H1 (cell line): ENCODE measurements at regions not wholly inside any gene's neighbourhood (a gene's known extent, or its start where the extent isn't known, plus 50 kb on each side); places are given as distances from the start of the nearest gene placed in this dataset.
"Not testable (repeated sequence)": the region's sequence is repeated elsewhere in the genome, so short reads cannot be mapped to it uniquely, and the experiment has no call there.

Experiments
- CTCF ChIA-PET: fragments of 300-600 bp; sonication (Branson Sonifier 250); formaldehyde crosslinking; loops from one replicate; lab custom pipeline; 2021; ENCODE audit not compliant: partially characterized antibody; lab: Charles Lee
- POLR2A ChIA-PET: fragments of 300-600 bp; sonication (Branson Sonifier 250); formaldehyde crosslinking; loops from one replicate; lab custom pipeline; 2021; ENCODE audit warnings: inconsistent platforms; ENCODE audit not compliant: partially characterized antibody; lab: Charles Lee
- DNase-seq, 2 experiments: peaks; one replicate each; pipeline versions ENCODE4 v3.0.0 to v3.0.0-alpha.2; 2010 to 2022; ENCODE audit warnings: low spot score in 2 of 2, low read depth in 1 of 2, mixed read lengths in 1 of 2
- FAIRE-seq: peaks from 2 replicates; lab custom pipeline; 2011; peaks lifted over from hg19 to GRCh38; lab: Jason Lieb, UNC
- H2AFZ ChIP-seq: 2 replicates; pipeline ENCODE4 v1.8.1; 2012; ENCODE audit warnings: low read length, inconsistent platforms
- H2AK5ac ChIP-seq: 2 replicates; pipeline ENCODE4 v1.6.1; 2013; ENCODE audit warnings: low read depth, low read length
- H2BK120ac ChIP-seq: replicated peaks from 2 replicates; pipeline ENCODE3; 2013; ENCODE audit warnings: low read depth, low read length, inconsistent platforms
- H2BK12ac ChIP-seq: 2 replicates; pipeline ENCODE4 v1.6.1; 2013; ENCODE audit warnings: low read depth, low read length
- H2BK15ac ChIP-seq: 2 replicates; pipeline ENCODE4 v1.6.1; 2013; ENCODE audit warnings: low read length
- H2BK20ac ChIP-seq: 2 replicates; pipeline ENCODE4 v1.6.1; 2013; ENCODE audit warnings: low read length
- H2BK5ac ChIP-seq: 2 replicates; pipeline ENCODE4 v1.6.1; 2013; ENCODE audit warnings: low read depth, low read length
- H3K14ac ChIP-seq: 2 replicates; pipeline ENCODE4 v1.6.1; 2013; ENCODE audit warnings: inconsistent platforms; ENCODE audit not compliant: insufficient read length
- H3K18ac ChIP-seq: 2 replicates; pipeline ENCODE4 v1.6.1; 2013; ENCODE audit warnings: low read length; ENCODE audit errors: extremely low read depth
- H3K23ac ChIP-seq: 2 replicates; pipeline ENCODE4 v1.6.1; 2013; ENCODE audit warnings: inconsistent platforms; ENCODE audit not compliant: insufficient read length
- H3K23me2 ChIP-seq: 2 replicates; pipeline ENCODE4 v1.6.1; 2013; ENCODE audit warnings: low read depth, low read length
- H3K27ac ChIP-seq: 2 replicates; pipeline ENCODE4 v1.6.1; 2011; ENCODE audit warnings: low read depth, low read length, inconsistent platforms
- H3K27me3 ChIP-seq, 4 experiments: replicated peaks in 1 of 4; 1 replicate in 1 of 4; 2 replicates in 3 of 4; pipeline versions ENCODE4 v1.6.1 to v1.8.1; 2011 to 2013; ENCODE audit warnings: low read length in 3 of 4, mild to moderate bottlenecking in 3 of 4, inconsistent platforms in 2 of 4, mixed read lengths in 2 of 4, moderate library complexity in 1 of 4; ENCODE audit not compliant: control insufficient read depth in 3 of 4, insufficient read depth in 3 of 4; ENCODE audit errors: extremely low read depth in 1 of 4
- H3K36me3 ChIP-seq, 4 experiments: 2 replicates each; pipeline versions ENCODE4 v1.6.1 to v1.8.1; 2011 to 2013; ENCODE audit warnings: mild to moderate bottlenecking in 4 of 4, low read length in 3 of 4, moderate library complexity in 2 of 4, control low read depth in 1 of 4, inconsistent platforms in 1 of 4; ENCODE audit not compliant: insufficient read depth in 4 of 4, control insufficient read depth in 2 of 4
- H3K4ac ChIP-seq: replicated peaks from 2 replicates; pipeline ENCODE3; 2013; ENCODE audit warnings: low read length, low read depth, mixed read lengths, inconsistent platforms; ENCODE audit not compliant: insufficient read length
- H3K4me1 ChIP-seq, 4 experiments: replicated peaks in 1 of 4; 1 replicate in 1 of 4; 2 replicates in 3 of 4; pipeline versions ENCODE4 v1.6.1 to v1.8.1; 2011 to 2013; ENCODE audit warnings: low read length in 3 of 4, inconsistent platforms in 2 of 4, mixed read lengths in 1 of 4; ENCODE audit not compliant: insufficient read depth in 4 of 4, control insufficient read depth in 3 of 4
- H3K4me2 ChIP-seq, 2 experiments: 2 replicates each; pipeline versions ENCODE4 v1.6.1 to v1.8.1; 2011 to 2013; ENCODE audit warnings: low read depth in 2 of 2, low read length in 2 of 2, control low read depth in 1 of 2, inconsistent platforms in 1 of 2, mild to moderate bottlenecking in 1 of 2; ENCODE audit not compliant: insufficient read depth in 1 of 2
- H3K4me3 ChIP-seq, 4 experiments: fragments of 200-600, 300-600 bp in 1 of 4; sonication (generic), shearing (Covaris generic), sonication (Bioruptor Twin) in 1 of 4; 2 replicates each; pipeline versions ENCODE4 v1.5.1 to v1.8.1; 2011 to 2016; ENCODE audit warnings: low read length in 4 of 4, low read depth in 3 of 4, control low read depth in 2 of 4, inconsistent platforms in 2 of 4, mild to moderate bottlenecking in 2 of 4, mixed read lengths in 1 of 4, moderate library complexity in 1 of 4; ENCODE audit not compliant: insufficient read depth in 2 of 4; ENCODE audit errors: extremely low read depth in 1 of 4
- H3K56ac ChIP-seq: replicated peaks from 2 replicates; pipeline ENCODE3; 2013; ENCODE audit warnings: low read depth, mild to moderate bottlenecking, mixed read lengths, low read length, inconsistent platforms; ENCODE audit not compliant: insufficient read length
- H3K79me1 ChIP-seq: 2 replicates; pipeline ENCODE4 v1.6.1; 2013; ENCODE audit warnings: low read depth, low read length, control low read depth
- H3K79me2 ChIP-seq, 2 experiments: 2 replicates each; pipeline versions ENCODE4 v1.6.1 to v1.8.1; 2012 to 2013; ENCODE audit warnings: low read length in 2 of 2, mild to moderate bottlenecking in 2 of 2, inconsistent platforms in 1 of 2; ENCODE audit not compliant: insufficient read depth in 2 of 2, control insufficient read depth in 1 of 2
- H3K9ac ChIP-seq, 4 experiments: replicated peaks in 1 of 4; 1 replicate in 1 of 4; 2 replicates in 3 of 4; pipeline versions ENCODE4 v1.6.1 to v1.8.1; 2011 to 2013; ENCODE audit warnings: low read depth in 3 of 4, low read length in 3 of 4, control low read depth in 2 of 4, mild to moderate bottlenecking in 2 of 4, moderate library complexity in 2 of 4, inconsistent platforms in 1 of 4; ENCODE audit errors: extremely low read depth in 1 of 4
- H3K9me3 ChIP-seq, 2 experiments: 2 replicates each; pipeline versions ENCODE4 v1.6.1 to v1.8.1; 2012 to 2013; ENCODE audit warnings: mild to moderate bottlenecking in 2 of 2, moderate library complexity in 2 of 2, control low read depth in 1 of 2, inconsistent platforms in 1 of 2, low read depth in 1 of 2, low read length in 1 of 2, mixed read lengths in 1 of 2; ENCODE audit not compliant: insufficient read depth in 2 of 2
- H4K20me1 ChIP-seq, 2 experiments: replicated peaks in 1 of 2; 2 replicates each; pipeline versions ENCODE3 to v1.8.1; 2011 to 2013; ENCODE audit warnings: inconsistent platforms in 2 of 2, low read length in 2 of 2, mild to moderate bottlenecking in 1 of 2; ENCODE audit not compliant: insufficient read depth in 2 of 2, control insufficient read depth in 1 of 2
- H4K5ac ChIP-seq: 2 replicates; pipeline ENCODE4 v1.6.1; 2013; ENCODE audit warnings: low read length, low read depth, mixed read lengths, inconsistent platforms; ENCODE audit not compliant: insufficient read length
- H4K8ac ChIP-seq: 2 replicates; pipeline ENCODE4 v1.8.0; 2013; ENCODE audit warnings: mild to moderate bottlenecking, moderate library complexity, low read length, inconsistent platforms; ENCODE audit not compliant: insufficient read depth; ENCODE audit errors: extremely low read depth
- H4K91ac ChIP-seq: replicated peaks from 2 replicates; pipeline ENCODE3; 2013; ENCODE audit warnings: low read length, mixed read lengths, inconsistent platforms; ENCODE audit not compliant: insufficient read length
- WGBS, 2 experiments: shearing (Covaris generic) in 1 of 2; methylation state at CpG; one replicate each; pipeline versions ENCODE4 v1.1.6 to v1.1.7; 2013 to 2015; ENCODE audit warnings: low lambda C conversion rate in 2 of 2, mixed read lengths in 2 of 2, inconsistent platforms in 1 of 2, low coverage in 1 of 2, missing lambda C conversion rate in 1 of 2; ENCODE audit not compliant: insufficient replicate concordance in 2 of 2, insufficient coverage in 1 of 2, insufficient read length in 1 of 2; ENCODE audit errors: extremely low coverage in 1 of 2, missing lambda C conversion rate in 1 of 2; 5-methylcytosine and 5-hydroxymethylcytosine counted together

- H3K23me2 ChIP-seq, H4K91ac ChIP-seq, DNase-seq, H3K27ac ChIP-seq, H3K9me3 ChIP-seq, H3K18ac ChIP-seq, H3K4me3 ChIP-seq, H2BK5ac ChIP-seq, H2AFZ ChIP-seq, H3K23ac ChIP-seq, H2AK5ac ChIP-seq, H3K4me1 ChIP-seq, H3K36me3 ChIP-seq, H3K9ac ChIP-seq, H3K79me2 ChIP-seq, H3K4me2 ChIP-seq, H2BK12ac ChIP-seq, H4K5ac ChIP-seq, H3K4ac ChIP-seq, H4K8ac ChIP-seq, CTCF ChIA-PET, H3K56ac ChIP-seq, POLR2A ChIA-PET, H2BK15ac ChIP-seq, H3K27me3 ChIP-seq, FAIRE-seq, H3K79me1 ChIP-seq, H2BK120ac ChIP-seq, H2BK20ac ChIP-seq, H4K20me1 ChIP-seq, H3K14ac ChIP-seq: not testable (repeated sequence)
- 79% methylated on average over 6 of the region's 6 CpGs; no CpG with 5 or more reads in 1 of the 2 experiments for WGBS, 2 experiments
Measured at GRCh38 chr13:90606921-90607320, 740.6 kb upstream of the MIR17HG start.
